Activated B cell treated with CpG ODN at 0.5 μM for 24 hours (primary cell): ENCODE measurements at regions not wholly inside any gene's neighbourhood (a gene's known extent, or its start where the extent isn't known, plus 50 kb on each side); places are given as distances from the start of the nearest gene placed in this dataset.
"Not testable (repeated sequence)": the region's sequence is repeated elsewhere in the genome, so short reads cannot be mapped to it uniquely, and the experiment has no call there.

Experiments used
- ATAC-seq: fragments of 200-7000 bp; cut with Tn5 transposase; one replicate; pipeline ENCODE4 v1.10.0; 2021; ENCODE audit warnings: low read depth, mild to moderate bottlenecking, moderate library complexity
- CTCF ChIA-PET: fragments of 350-600 bp; sonication (Branson Sonifier 250); formaldehyde crosslinking; loops from one replicate; lab custom pipeline; 2021; ENCODE audit warnings: antibody characterized with exemption; lab: Charles Lee
- POLR2A ChIA-PET: fragments of 350-600 bp; sonication (Branson Sonifier 250); formaldehyde crosslinking; loops from one replicate; lab custom pipeline; 2021; ENCODE audit warnings: antibody characterized with exemption; lab: Charles Lee
- DNase-seq: peaks from one replicate; pipeline ENCODE4 v3.0.0; 2022
- H3K27ac Mint-ChIP-seq: one replicate; pipeline ENCODE4 v1.8.0; 2020; ENCODE audit warnings: mixed read lengths
- H3K27me3 Mint-ChIP-seq: one replicate; pipeline ENCODE4 v1.8.0; 2021; ENCODE audit warnings: mixed read lengths
- H3K36me3 Mint-ChIP-seq: one replicate; pipeline ENCODE4 v1.8.0; 2021; ENCODE audit warnings: low read depth, mixed read lengths
- H3K4me1 Mint-ChIP-seq: one replicate; pipeline ENCODE4 v1.8.0; 2021; ENCODE audit warnings: mixed read lengths
- H3K4me3 Mint-ChIP-seq: one replicate; pipeline ENCODE4 v1.8.0; 2020; ENCODE audit warnings: mild to moderate bottlenecking, mixed read lengths
- H3K9me3 Mint-ChIP-seq: one replicate; pipeline ENCODE4 v1.8.0; 2020; ENCODE audit warnings: mixed read lengths
- CTCF ChIP-seq: fragments of 200-600 bp; IDR thresholded peaks from one replicate; pipeline ENCODE4 v1.8.0; 2022; ENCODE audit warnings: antibody characterized with exemption, mild to moderate bottlenecking
- intact Hi-C: fragments of 100-400 bp; cut with micrococcal nuclease; formaldehyde crosslinking; loops from one replicate; pipeline ENCODE4 v1.15.1; 2024

GRCh38 chr20:57818418-57819181, 108.8 kb upstream of the PMEPA1 start:
- Mint-ChIP-seq H3K36me3 (no peaks in the 10 kb centered on the region), H3K27me3 (peaks cover 38% of the 10 kb centered on the region), H3K9me3 (no peaks in the 10 kb centered on the region), H3K27ac (no peak overlapping the region), H3K4me1 (peaks cover 5% of the 10 kb centered on the region), H3K4me3 (no peak overlapping the region)
- intact Hi-C loops: no loop called here
- ATAC-seq (no peak), DNase-seq (no peak)
- ChIA-PET POLR2A (no interaction called here), CTCF (no interaction called here)
- TF ChIP-seq CTCF: no peak

- Mint-ChIP-seq H3K36me3 (no peaks in the 10 kb centered on the region), H3K27me3 (peaks cover 37% of the 10 kb centered on the region), H3K4me3 (no peak overlapping the region), H3K27ac (no peak overlapping the region), H3K9me3 (no peaks in the 10 kb centered on the region), H3K4me1 (peaks cover 7% of the 10 kb centered on the region)
- POLR2A ChIA-PET: no interaction called here
- CTCF ChIA-PET: no interaction called here
- TF ChIP-seq CTCF: no peak
- DNase-seq (no peak), ATAC-seq (no peak)
- intact Hi-C loops: no loop called here
Measured at GRCh38 chr20:57815405-57815804, 105.6 kb upstream of the PMEPA1 start.

DNA sequence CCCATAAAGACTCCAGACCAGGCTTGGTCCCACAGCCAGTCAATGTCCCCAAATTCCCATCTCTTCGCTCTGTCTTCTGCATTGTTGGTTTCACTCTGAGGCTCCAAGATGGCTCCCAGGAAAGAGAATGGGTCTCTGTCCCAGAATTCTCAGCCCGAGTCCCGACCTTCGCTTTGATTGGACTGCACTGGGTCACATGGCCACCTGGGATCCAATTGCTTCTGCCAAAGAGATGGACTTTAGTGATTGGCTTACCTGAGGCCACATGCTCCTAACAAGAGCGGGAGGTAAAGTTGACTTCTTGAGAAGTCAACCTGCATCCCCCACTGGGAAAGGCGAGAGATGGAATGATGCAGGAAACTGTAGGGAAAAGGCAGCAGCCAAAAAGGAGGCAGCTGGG, 104.7 kb upstream of the PMEPA1 start:
- CTCF ChIA-PET: no interaction called here
- H3K27me3 Mint-ChIP-seq: peaks cover 33% of the 10 kb centered on the region
- H3K4me1 Mint-ChIP-seq: peaks cover 7% of the 10 kb centered on the region
- H3K4me3 Mint-ChIP-seq: no peak overlapping the region
- DNase-seq (no peak), ATAC-seq (no peak)
- TF ChIP-seq CTCF: no peak
- H3K9me3 Mint-ChIP-seq: no peaks in the 10 kb centered on the region
- intact Hi-C loops: no loop called here
- H3K36me3 Mint-ChIP-seq: no peaks in the 10 kb centered on the region
- no peak overlapping the region for H3K27ac Mint-ChIP-seq
- POLR2A ChIA-PET: no interaction called here

- Mint-ChIP-seq H3K4me1 (peaks cover 7% of the 10 kb centered on the region), H3K36me3 (no peaks in the 10 kb centered on the region), H3K9me3 (no peaks in the 10 kb centered on the region), H3K27ac (no peak overlapping the region), H3K4me3 (no peak overlapping the region), H3K27me3 (peaks cover 24% of the 10 kb centered on the region)
- no peak for TF ChIP-seq CTCF
- intact Hi-C loops: no loop called here
- no peak for ATAC-seq
- no peak for DNase-seq
- POLR2A ChIA-PET: no interaction called here
- CTCF ChIA-PET: no interaction called here
Measured at GRCh38 chr20:57813509-57814269, 103.9 kb upstream of the PMEPA1 start.

DNA sequence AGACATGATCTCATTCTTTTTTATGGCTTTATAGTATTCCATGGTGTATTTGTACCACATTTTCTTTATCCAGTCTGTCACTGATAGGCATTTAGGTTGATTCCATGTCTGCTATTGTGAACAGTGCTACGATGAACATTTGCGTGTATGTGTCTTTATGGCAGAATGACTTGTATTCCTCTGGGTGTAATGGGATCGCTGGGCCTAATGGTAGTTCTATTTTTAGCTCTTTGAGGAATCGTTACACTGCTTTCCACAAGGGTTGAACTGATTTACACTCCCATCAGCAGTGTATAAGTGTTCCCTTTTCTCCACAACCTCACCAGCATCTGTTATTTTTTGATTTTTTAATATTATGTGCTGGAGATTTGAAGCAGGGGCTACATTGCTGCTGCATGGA, 102.8 kb upstream of the PMEPA1 start:
- H3K4me1 Mint-ChIP-seq, DNase-seq, H3K27ac Mint-ChIP-seq, intact Hi-C loops, POLR2A ChIA-PET, H3K9me3 Mint-ChIP-seq, H3K4me3 Mint-ChIP-seq, CTCF ChIA-PET, H3K36me3 Mint-ChIP-seq, ATAC-seq: not testable (repeated sequence)
- H3K27me3 Mint-ChIP-seq: peaks cover 20% of the 10 kb centered on the region
